ENCODE measurements at regions not wholly inside any gene's neighbourhood (a gene's known extent, or its start where the extent isn't known, plus 50 kb on each side); places are given as distances from the start of the nearest gene placed in this dataset.

- Histone ChIP-seq H3K4me3 (no peak overlapping the region), H3K9me3 (no peaks in the 10 kb centered on the region), H3K4me1 (no peaks in the 10 kb centered on the region), H3K27ac (no peak overlapping the region), H3K36me3 (no peaks in the 10 kb centered on the region), H3K27me3 (no peaks in the 10 kb centered on the region)
- no peak for DNase-seq
- no peak for TF ChIP-seq CTCF (IDR thresholded peaks at IDR 0.05)
- no peak for TF ChIP-seq POLR2A (IDR thresholded peaks at IDR 0.05)
- intact Hi-C loops (cut with DNase I; ENCODE audit: low total_unique reads): no loop called here
Measured at GRCh38 chr4:43339435-43339834, 446.9 kb downstream of the GRXCR1 start.

- Histone ChIP-seq H3K9me3 (no peaks in the 10 kb centered on the region), H3K27ac (no peak overlapping the region), H3K4me3 (no peak overlapping the region), H3K4me1 (no peaks in the 10 kb centered on the region), H3K36me3 (no peaks in the 10 kb centered on the region), H3K27me3 (no peaks in the 10 kb centered on the region)
- TF ChIP-seq POLR2A (IDR thresholded peaks at IDR 0.05): no peak
- no peak for TF ChIP-seq CTCF (IDR thresholded peaks at IDR 0.05)
- intact Hi-C loops (cut with DNase I; ENCODE audit: low total_unique reads): no loop called here
- no peak for DNase-seq
Measured at GRCh38 chr4:43341741-43342140, 449.2 kb downstream of the GRXCR1 start.

GRCh38 chr4:43343298-43343697, 450.8 kb downstream of the GRXCR1 start:
- no peak overlapping the region for H3K4me3 ChIP-seq
- no peak for DNase-seq
- intact Hi-C loops (cut with DNase I; ENCODE audit: low total_unique reads): no loop called here
- no peaks in the 10 kb centered on the region for H3K9me3 ChIP-seq
- TF ChIP-seq CTCF (IDR thresholded peaks at IDR 0.05) (no peak), POLR2A (IDR thresholded peaks at IDR 0.05) (no peak)
- H3K4me1 ChIP-seq: no peaks in the 10 kb centered on the region
- H3K36me3 ChIP-seq: no peaks in the 10 kb centered on the region
- H3K27me3 ChIP-seq: no peaks in the 10 kb centered on the region
- H3K27ac ChIP-seq: no peak overlapping the region

- Histone ChIP-seq H3K36me3 (no peaks in the 10 kb centered on the region), H3K4me1 (no peaks in the 10 kb centered on the region), H3K27ac (no peak overlapping the region), H3K27me3 (no peaks in the 10 kb centered on the region), H3K4me3 (no peak overlapping the region), H3K9me3 (no peaks in the 10 kb centered on the region)
- intact Hi-C loops (cut with DNase I; ENCODE audit: low total_unique reads): no loop called here
- TF ChIP-seq CTCF (IDR thresholded peaks at IDR 0.05) (no peak), POLR2A (IDR thresholded peaks at IDR 0.05) (no peak)
- DNase-seq: no peak
Measured at GRCh38 chr4:43345323-43345925, 452.9 kb downstream of the GRXCR1 start.

GRCh38 chr4:43348591-43348990, 456.1 kb downstream of the GRXCR1 start:
- Histone ChIP-seq H3K27ac (no peak overlapping the region), H3K27me3 (no peaks in the 10 kb centered on the region), H3K36me3 (no peaks in the 10 kb centered on the region), H3K9me3 (no peaks in the 10 kb centered on the region), H3K4me1 (no peaks in the 10 kb centered on the region), H3K4me3 (no peak overlapping the region)
- intact Hi-C loops (cut with DNase I; ENCODE audit: low total_unique reads): no loop called here
- no peak for DNase-seq
- no peak for TF ChIP-seq POLR2A (IDR thresholded peaks at IDR 0.05)

All from uterus (tissue), 3 donors.